Lower leg skin (tissue), 3 donors: ENCODE measurements at regions not wholly inside any gene's neighbourhood (a gene's known extent, or its start where the extent isn't known, plus 50 kb on each side); places are given as distances from the start of the nearest gene placed in this dataset.
"Not testable (repeated sequence)": the region's sequence is repeated elsewhere in the genome, so short reads cannot be mapped to it uniquely, and the experiment has no call there.

Source experiments
- CTCF ChIP-seq, 3 donors: fragments of 450-650 bp; IDR thresholded peaks; one replicate each; pipeline ENCODE4 v1.5.1; 2016; ENCODE audit warnings: antibody characterized with exemption in 3 of 3, mild to moderate bottlenecking in 3 of 3, moderate library complexity in 2 of 3
- POLR2A ChIP-seq, 2 donors: fragments of 450-650 bp; IDR thresholded peaks; one replicate each; pipeline ENCODE4 v1.6.1; 2016 to 2017; ENCODE audit warnings: antibody characterized with exemption in 2 of 2, mild to moderate bottlenecking in 1 of 2, moderate library complexity in 1 of 2

GRCh38 chr16:32085438-32086141, 167.5 kb upstream of the TP53TG3D start:
- TF ChIP-seq CTCF, POLR2A (IDR thresholded peaks at IDR 0.05): not testable (repeated sequence)
